ENCODE measurements at regions not wholly inside any gene's neighbourhood (a gene's known extent, or its start where the extent isn't known, plus 50 kb on each side); places are given as distances from the start of the nearest gene placed in this dataset.

DNA sequence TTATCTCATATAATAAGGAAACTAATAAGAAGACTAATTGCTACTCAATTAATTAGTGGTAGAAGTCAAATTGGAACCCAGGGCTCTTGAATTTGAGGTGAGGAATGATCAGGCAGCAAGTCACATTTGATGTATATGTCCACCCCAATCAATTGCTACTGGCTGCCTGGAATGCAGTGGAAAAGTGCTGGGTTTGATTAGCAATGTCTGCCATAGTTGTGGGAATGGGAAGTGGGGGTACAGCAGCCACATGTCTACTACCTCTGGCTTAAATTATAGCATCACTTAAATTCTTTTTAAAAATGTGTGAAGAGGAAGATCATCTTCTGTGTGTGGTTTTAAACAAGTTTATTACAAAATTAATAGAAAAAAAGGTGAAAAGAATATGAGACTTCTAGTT, 50.8 kb upstream of the NAV2 start:
- DNase-seq = no peak

DNA sequence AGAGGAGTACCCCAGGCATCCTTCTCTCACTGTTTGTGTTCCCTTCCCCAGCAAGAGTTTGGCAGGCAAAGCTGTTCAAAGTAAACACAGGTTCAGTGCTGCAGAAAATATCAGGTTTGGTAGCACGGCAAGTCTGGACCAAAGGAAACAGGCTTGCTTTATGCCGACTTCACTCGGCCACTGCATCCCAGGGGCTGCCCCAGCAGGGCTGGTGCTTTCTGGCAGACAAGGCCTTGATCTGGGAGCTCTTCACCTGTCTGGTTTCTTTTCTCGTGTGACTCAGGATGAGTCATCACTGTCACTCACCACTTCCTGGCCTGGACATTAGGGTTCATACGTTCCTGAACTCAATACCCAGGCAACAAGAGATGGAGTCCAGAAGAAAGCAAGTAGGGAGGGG, 52.6 kb upstream of the NAV2 start:
- DNase-seq = no peak

DNA sequence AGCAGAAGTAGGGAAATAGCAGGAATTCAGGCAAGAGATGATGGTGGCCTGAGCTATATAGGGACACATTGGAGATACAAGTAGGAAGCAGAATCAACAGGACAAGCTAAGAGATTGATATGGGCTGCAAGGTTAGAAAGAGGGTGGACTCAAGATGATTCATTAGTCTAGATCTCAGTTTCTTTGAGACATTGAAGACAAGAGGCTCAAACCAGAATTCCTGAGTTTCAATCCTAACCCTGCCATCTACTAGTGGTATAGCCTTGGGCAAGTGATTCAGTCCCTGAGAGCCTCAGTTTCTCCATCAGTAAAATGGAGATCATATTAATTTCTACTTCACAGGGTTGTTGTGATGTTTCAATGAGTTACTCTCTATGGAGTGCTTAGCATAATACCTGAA, 53.1 kb upstream of the NAV2 start:
- DNase-seq = no peak

DNA sequence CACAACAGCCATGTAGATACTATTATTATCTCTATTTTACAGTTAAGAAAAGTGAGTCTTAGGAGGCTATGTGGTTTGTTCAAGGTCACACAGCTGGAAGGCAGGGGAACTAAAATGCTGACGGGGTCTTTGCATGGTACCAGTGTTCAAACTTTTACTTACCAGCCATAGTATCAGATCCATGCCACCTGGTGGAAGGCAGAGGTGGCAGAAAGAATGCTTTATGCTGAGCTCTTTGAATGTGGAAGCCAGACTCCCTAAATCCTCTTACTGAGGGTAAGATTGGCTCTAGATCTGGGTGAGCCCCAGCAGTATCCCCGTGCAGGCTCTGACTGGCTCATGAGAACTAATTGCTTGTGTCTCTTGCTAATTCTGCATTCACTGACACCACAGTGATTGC, 54.3 kb upstream of the NAV2 start:
- DNase-seq = no peak

DNA sequence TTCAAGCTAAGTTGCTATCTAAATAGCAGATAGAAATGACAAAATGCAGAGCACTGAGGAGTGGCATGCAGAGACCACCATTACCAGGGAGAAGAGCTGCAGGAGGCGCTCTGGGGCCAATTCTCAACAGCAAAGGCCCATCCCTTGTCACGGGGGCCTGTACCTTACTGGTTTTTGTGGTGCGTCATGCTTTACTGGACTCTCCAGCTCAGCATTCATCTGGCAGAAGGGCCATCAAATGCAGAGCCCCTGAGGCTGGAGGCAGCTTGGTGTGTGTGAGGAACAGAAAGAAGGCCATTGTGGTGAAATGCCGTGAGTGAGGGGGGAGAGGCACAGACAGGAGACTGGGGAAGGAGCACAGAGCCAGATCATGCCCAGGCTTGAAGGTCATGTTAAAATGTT, 56.5 kb upstream of the NAV2 start:
- no peak for DNase-seq

DNA sequence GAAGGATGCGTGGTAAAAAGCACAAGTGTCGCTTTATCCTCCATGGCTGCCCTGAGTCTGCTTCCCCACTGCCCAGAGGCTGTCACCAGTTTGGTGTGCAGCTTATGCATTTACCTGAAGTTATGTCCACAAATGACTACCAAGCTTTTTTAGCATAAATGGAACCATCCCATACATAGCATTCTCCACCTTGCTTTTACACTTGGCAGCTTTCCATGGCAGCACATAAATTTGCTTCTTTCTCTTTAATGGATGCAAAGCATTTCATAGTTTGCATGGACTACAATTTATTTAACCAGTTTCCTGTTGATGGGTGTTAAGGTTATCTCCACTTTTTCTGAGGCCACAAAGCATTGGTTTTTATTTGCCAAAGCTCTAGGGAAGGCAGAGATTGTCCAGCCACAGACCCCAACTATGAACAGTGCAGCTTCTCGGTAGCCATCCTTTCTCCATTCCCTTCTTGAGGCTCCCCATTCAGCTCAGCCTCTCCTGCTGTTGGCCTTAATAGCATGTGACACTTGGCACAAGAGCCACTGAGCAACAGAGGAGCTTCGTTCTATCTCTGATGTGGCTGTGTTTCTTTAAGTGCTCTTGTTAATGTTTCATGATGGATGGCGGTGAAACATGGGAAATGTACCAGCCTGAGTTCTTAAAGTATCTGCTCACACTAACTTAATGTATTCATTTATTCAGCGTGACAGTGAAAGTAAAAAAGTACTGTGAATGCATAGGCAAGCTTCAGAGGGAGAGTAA, 59.8 kb upstream of the NAV2 start:
- no peak for DNase-seq

DNA sequence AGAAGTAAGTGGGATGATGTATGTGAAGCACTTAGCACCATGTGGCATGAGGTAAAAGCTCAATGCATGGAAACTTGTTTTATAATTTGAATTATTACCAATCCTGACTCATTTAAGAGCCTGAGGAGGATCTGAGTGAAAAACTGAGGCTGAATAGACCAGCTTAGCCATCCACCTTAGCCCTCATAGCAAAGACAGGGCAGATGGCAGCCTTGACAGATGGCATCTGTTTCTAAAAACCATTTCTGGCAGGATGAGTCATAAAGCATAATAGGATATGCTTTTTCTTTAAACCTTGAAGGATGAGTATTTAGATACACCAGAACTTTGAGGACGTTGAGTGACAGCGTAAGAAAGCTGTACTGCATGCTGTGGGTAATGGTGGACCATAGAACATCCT, 61.0 kb upstream of the NAV2 start:
- no peak for DNase-seq

DNA sequence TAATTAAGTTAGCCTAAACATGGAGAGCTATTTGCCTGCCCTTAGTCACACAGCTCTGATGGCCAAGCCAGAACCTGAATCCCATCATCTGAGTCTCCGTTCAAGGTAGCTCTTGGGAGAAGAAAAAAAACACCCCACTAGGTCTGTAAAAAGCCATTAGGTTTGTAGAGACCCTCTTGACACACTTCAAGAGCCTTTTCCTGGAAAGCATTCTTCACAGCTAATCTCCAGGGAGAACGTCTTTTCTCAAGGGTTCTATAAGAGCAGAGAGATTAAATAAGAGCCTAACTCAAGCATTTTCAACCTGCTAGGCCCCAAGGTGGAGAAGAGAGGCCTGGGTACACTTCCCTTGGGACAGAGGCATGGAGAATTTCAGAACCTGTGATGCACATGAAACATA, 61.6 kb upstream of the NAV2 start:
- DNase-seq = no peak

DNA sequence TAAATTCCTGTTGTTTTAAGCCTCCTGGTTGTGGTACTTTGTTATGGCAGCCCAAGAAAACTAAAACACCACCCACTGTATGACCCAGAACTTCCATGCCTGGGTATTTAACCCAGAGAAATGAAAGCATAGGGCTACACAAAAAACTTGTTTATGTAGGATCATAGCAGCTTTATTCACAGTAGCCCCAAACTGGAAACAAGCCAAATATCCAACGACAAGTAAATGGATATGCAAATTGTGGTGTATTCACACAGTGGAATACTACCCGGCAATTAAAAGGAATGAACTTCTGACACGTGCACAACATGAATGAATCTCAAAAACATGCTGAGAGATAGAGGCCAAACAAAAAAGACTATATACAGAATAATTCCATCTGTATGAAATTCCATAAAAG, 62.2 kb upstream of the NAV2 start:
- no peak for DNase-seq

DNA sequence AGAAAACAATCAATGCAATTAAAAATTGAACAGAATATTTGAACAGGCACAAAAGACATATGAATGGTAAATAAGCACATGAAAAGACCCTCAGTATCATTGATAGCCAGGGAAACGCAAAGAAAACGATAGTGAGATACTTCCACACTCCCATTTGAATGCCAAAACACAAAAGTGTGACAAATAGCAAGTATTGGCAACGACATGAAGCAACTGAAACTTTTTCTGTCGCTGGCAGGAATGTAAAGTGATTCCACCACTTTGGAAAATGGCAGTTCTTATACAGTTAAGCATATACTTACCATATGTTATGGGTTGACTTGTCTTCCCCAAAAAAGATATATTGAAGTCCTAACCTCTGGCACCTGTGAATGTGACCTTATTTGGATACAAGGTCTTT, 62.9 kb upstream of the NAV2 start:
- DNase-seq = no peak

DNA sequence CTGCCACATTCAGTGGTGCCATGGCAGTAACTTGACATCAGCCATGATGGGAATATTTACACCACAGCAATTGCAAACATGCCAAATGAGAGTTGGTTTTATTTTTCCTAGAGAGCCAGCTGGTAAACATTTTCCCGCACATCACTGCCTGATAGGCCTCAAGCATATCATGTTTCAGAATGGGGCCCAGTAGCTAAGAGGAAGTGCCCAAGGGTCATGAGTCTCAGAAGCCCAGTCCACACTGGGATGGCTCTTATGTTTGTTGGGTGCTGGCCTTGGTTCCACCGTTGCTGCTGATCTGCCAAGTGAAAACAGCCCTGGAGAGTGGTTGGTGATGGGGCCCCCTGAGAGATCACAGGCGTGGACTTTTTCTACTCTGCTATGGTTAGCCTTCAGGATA, 64.3 kb upstream of the NAV2 start:
- no peak for DNase-seq

DNA sequence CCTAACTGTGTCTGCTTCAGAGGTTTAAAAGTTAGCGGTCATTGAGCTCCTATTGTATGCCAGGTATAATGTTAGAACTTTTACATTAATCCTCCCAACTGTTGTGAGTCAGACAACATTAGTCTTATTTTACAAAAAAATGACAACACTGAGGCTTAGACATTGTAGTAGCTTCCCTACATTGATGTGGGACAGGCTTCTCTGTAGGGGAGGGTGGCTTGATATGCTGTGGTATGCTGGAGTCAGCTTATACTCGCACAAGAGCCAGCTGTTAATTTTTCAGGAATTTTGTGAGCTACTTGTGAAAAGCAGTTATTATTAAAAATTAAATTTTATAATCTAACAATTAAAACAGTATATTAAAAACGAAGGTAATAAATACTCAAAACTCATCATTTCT, 64.8 kb upstream of the NAV2 start:
- no peak for DNase-seq

DNA sequence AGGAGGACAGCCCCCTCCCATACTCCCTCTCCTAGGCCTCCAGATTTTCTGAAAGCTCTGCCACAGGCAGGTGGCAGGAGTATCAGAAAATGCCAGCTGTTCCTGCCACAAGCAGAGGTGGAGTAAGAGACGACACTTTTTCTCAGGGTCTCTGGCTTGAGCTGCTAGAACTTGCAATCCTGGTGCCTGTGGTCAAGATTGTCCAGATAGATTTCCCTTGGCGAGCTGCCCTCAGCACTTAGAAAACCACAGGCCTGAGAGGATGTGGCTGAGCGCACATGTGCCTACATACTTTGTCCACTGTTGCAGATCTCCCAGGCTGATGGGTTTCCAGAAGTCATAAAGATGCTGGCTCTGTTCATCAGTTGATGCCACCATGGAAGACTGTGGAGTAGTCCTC, 65.7 kb upstream of the NAV2 start:
- DNase-seq = no peak

DNA sequence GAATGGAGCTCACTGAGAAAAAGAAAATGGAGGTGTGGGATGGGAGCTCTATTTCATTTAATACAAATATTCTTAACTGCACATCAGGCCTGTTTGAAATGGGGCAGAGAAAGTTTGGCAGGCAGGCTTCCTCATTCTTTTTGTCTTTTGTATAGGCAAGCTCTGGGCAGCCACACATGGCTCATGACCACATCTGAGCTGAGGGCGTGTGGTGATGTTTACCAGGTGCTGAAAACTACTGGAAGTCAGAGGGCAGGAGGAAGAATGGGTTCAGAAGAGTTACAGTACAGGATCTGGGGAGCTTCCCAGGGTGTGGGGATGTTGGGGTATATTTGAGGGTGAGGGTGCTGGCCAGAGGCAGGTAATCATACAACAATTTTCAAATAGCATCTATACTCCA, 66.3 kb upstream of the NAV2 start:
- no peak for DNase-seq

DNA sequence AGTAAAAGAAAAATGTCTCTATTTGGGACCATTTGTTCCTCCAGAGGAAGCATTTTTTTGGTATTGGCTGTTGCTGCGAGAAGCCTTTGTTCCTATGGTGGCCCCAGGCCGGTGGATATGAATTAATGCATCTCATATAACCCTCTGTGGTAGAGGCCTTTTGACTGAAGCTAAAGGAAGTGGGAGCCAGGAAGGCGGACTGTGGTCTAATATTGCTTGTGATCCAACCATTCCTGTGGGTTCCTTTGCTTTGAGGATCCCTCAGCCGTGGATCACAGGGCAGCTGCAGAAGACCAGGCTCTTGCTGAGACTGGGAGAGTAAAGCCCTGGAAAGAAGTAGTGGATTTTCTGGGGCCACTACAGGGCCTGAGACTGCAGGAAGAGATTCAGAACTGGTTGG, 68.3 kb upstream of the NAV2 start:
- DNase-seq = no peak

DNA sequence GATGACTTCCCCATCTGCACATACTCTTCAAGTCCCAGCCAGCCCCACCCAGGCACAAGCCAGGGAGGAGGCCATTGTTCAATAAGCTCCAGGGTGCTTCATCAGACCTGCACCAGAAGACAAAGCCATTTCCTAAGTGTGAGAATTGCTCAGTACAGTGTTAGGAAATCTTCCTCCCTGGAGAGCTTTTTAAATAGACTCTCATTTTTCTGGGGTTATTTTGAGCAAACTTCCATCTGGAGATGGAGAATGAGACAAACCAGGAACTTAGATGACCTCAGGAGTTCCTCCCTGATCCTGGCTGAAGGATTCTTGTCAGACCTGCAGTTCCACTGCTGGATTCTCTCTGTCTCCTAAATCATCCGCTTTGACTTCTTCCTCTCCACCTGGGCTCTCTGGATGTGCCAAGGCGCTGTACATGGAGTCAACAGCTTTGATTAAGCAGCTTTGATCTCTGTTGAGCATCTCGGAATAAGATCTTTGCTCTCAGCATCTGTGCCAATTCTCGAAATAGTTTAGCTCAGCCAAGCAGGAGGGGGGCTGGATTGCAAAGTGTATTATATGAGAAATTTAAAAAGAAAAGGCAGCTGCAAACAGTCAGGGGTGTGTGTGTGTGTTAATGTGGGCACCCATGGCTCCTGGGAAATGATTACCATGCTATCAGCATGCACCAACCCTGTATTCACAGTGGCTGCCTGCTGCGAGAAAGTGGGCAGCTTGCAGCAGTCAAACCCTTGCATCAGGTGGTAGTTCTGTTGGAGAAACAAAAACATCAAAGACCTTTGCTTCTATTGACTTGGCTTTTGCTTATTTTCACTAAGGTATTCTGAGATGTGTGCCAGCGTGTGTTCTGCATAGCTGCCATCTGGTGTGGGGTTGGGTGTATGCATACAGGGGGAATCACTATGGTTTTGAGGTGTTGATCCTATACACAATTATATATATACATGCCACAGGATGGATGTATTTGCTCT, 70.2 kb upstream of the NAV2 start:
- no peak for DNase-seq

DNA sequence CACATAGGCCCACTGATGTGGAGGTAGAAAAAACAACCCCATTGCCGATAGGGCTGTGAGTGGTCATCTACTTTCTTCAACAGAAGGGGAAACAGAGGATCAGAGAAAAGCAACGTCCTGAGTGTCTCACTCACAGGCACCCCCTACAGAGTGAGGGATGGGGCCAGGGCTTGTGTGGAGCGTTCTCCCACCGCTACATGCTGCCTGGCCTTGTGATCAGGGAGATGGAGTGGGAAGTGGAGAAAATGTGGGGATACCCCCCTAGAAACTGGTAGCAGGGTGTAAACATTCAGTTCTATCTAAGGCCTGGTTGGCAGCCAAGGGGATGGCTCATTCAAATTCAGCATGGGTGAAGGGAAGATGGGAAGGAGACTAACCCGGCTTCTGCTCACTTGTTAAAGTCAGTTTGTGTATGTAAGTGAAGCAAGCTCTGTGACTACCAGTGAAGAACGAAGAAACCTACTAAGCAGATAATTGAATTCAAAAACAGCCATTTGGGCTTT, 73.0 kb upstream of the NAV2 start:
- no peak for DNase-seq

DNA sequence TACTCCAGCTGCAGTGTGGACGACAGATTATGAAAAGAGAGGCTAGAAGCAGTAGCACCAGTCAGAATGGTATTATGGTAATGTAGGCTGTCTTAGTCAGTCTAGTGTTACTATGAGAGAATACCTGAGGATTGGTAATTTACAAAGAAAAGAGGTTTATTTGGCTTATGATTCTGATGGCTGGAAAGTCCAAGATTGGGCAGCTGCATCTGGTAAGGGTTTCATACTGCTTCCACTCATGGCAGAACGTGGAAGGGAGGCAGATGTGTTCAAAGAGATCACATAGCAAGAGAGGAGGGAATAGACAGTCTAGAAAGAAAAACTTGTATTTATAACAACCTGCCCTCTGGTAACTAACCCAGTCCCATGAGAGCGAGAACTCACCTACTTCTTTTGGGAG, 77.3 kb upstream of the NAV2 start:
- no peak for DNase-seq

DNA sequence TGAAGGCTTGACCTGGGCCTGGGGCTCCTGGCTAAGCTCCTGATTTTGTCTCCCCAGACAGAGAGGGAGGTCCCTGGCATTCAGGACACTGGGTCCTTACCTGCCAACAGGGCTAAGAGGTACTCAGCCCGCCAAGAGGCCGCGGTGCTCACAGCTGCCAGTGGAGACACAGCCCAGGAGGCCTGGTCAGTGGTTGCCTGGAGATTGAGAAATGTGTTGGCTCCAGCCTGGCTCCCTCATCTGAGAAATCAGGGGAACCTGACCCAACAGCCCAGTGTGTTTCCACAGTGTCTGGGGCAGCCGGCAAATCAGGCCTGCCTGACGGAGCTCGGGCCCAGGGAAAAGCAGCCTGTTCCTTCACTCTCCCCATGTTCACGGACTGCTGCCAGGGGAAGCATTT, 79.4 kb upstream of the NAV2 start:
- DNase-seq = no peak

DNA sequence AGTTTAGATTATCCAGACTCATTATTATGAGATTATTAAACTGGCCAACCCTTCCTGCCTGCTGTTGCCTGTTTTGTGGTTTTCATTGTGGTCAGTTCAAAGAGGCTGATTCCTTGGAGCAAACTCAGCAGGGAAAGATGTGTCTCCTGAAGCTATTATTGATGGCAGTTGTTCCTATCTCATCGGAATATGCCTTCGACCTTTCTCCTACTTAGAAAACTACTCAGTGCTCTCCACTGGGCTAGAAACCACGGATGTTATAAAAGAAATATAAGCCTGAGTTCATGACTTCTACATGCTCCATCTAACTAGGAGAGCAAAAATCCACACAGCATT, 80.2 kb upstream of the NAV2 start:
- DNase-seq = no peak

DNA sequence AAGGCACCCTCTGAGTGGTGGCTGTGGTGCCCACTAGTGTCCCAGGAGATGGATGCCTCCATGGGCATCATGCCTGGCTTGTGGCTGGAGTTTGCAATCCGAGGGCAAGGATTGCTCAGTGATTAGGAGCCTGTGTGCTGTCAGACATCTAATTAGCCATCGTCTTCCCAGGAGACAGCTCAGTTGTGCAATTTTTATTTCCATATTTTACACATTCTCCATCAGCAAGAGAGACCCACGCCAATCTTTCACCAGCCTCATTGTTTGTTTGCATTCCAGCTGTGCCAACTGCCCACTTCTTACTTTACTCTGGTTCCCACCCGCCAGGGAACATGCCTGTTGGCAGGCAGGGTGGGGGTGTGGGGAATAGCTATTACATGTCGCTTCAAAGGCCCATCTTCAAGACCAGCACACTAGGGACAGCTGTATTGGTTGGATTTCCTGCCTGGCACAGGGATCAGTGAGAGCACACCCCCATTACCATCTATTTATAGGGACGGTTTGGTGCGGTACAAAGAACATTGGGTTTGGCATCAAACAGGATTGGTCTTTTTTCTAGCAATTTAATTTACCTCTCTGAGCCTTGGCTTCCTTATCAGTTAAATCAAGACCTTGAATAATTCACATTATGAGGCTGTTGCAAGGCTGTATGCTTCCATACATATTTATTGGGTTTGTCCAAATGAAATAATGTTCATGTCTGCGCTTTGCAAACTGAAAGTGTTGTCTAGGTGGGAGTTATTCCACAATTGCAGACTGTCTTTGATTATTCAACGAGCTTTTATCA, 80.7 kb upstream of the NAV2 start:
- no peak for DNase-seq

DNA sequence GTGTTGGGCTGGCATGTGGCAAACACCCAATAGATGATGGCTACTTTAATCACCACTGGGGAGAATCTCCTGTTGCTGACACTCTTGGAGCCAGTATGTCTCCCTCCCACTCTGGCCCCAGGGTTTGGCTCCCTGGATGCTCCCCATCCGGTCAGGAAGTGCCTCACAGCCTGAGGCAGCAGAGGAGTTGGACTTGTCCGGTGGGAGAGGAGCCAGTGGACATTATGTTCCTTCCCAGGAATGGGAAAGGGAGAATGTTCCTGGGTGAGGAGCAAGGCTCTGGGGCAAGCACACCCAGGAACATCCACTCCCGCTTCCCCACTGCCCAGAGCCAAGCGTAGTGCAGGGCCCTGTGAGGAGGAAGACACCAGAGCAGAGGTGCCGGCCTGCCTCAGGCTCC, 84.6 kb upstream of the NAV2 start:
- DNase-seq = peak; percentile 13

DNA sequence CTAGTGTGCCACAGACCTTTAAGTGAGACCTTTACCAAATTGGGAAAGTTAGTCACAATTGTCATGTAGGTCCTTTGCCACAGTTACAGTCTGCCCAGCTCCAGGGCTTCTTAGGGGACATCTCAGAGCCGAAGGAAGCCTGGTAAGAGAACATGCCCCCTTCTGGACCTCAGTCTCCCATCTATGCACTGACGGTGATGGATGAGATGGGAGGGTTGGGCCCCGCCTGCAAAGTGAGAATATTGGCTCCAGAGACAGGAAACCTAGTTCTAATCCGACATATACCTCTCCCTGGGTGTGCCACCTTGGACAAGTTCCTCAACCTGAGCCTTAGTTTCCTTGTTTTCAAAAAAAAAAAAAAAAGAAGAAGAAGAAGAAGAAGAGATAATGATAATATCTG, 85.1 kb upstream of the NAV2 start:
- DNase-seq = no peak

DNA sequence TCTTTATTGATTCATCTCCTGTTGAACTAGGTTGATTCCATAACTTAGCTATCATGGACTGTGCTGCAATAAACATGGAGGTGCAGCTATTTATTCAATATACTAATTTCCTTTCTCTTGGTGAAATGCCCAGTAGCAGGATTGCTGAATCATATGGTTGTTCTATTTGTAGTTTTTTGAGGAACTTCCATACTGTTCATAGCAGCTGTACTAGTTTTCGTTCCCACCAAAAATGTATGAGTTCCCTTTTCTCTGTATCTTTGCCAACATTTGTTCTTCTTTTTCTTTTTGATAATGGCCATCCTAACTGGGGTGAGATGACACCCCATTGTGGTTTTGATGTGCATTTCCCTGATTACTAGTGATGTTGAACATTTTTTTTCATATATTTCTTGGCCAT, 87.2 kb upstream of the NAV2 start:
- no peak for DNase-seq

All from GOT3 (cell line).